IMR-90 (cell line): ENCODE measurements at regions not wholly inside any gene's neighbourhood (a gene's known extent, or its start where the extent isn't known, plus 50 kb on each side); places are given as distances from the start of the nearest gene placed in this dataset.

ENCODE experiments used
- BHLHE40 ChIP-seq: fragments of 150-350 bp; IDR thresholded peaks from 2 replicates; pipeline ENCODE4 v1.6.1; 2016; ENCODE audit warnings: mild to moderate bottlenecking, low read depth, low read length
- CHD1 ChIP-seq: IDR thresholded peaks from 2 replicates; pipeline ENCODE4 v1.6.1; 2012; ENCODE audit warnings: low read depth, low read length, improper control_type of control experiment
- MXI1 ChIP-seq: IDR thresholded peaks from 2 replicates; pipeline ENCODE4 v1.6.1; 2012; ENCODE audit warnings: low read depth, mild to moderate bottlenecking, low read length, moderate library complexity, borderline replicate concordance
- POLR2A ChIP-seq: IDR thresholded peaks from 2 replicates; pipeline ENCODE4 v1.6.1; 2012; ENCODE audit warnings: mild to moderate bottlenecking, low read depth, low read length
- RAD21 ChIP-seq: IDR thresholded peaks from 2 replicates; pipeline ENCODE4 v1.6.1; 2012; ENCODE audit warnings: low read length, improper control_type of control experiment
- RFX5 ChIP-seq: IDR thresholded peaks from 2 replicates; pipeline ENCODE4 v1.8.0; 2012; ENCODE audit warnings: low read depth, mild to moderate bottlenecking, low read length, moderate library complexity
- SMC3 ChIP-seq: fragments of 150-350 bp; IDR thresholded peaks from 2 replicates; pipeline ENCODE4 v1.6.1; 2016; ENCODE audit warnings: low read depth, mild to moderate bottlenecking, antibody characterized with exemption, low read length, moderate library complexity
- TF ChIP-seq, protein P1 (sequence below): conservative IDR thresholded peaks from 2 replicates; pipeline ENCODE4 v1.5.1; 2012; ENCODE audit warnings: mild to moderate bottlenecking, low read depth, low read length, improper control_type of control experiment
- TF ChIP-seq, protein P2 (sequence below): fragments of 150-350 bp; IDR thresholded peaks from 2 replicates; pipeline ENCODE4 v1.6.1; 2016; ENCODE audit warnings: low read depth, mild to moderate bottlenecking, low read length, moderate library complexity, borderline replicate concordance

DNA sequence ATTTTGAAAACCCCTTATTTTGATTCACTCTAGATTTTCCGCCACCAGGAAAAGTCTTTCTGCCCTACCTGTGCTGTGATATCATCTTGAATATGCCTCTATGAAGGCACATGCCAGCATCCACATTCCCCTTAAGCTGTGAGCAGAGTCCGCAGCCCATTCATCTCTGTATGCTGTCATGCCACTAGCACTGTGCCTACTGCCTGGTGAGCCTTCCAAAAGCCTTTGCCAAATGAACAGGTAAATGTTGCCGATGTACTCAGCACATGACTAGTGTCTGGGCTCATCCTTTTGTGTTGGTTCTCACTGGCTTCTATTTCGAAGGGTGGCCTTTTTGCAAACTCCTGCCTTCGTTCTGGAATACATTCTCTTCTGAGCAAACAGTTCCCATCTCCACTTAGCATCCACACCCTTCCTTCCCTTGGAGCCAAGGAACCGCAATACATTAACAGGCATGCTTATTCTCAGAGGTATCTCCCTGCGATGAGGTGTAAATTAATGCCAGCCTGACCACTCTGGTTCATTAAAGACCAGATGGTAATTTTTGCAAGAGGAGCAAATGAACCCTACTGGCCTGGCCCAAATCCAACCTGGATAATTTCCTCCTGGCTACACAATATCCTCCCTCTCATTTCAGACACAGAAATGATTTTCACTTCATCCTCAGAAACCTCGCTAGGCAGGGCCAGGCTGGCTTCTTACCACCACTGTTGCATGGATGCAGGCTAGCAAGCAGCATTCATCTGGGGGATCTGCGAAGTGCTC lies 339.7 kb upstream of the NFE2L3 start:
- TF ChIP-seq, protein P1, sequence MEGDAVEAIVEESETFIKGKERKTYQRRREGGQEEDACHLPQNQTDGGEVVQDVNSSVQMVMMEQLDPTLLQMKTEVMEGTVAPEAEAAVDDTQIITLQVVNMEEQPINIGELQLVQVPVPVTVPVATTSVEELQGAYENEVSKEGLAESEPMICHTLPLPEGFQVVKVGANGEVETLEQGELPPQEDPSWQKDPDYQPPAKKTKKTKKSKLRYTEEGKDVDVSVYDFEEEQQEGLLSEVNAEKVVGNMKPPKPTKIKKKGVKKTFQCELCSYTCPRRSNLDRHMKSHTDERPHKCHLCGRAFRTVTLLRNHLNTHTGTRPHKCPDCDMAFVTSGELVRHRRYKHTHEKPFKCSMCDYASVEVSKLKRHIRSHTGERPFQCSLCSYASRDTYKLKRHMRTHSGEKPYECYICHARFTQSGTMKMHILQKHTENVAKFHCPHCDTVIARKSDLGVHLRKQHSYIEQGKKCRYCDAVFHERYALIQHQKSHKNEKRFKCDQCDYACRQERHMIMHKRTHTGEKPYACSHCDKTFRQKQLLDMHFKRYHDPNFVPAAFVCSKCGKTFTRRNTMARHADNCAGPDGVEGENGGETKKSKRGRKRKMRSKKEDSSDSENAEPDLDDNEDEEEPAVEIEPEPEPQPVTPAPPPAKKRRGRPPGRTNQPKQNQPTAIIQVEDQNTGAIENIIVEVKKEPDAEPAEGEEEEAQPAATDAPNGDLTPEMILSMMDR = no peak
- TF ChIP-seq MXI1 = no peak
- TF ChIP-seq POLR2A = no peak
- TF ChIP-seq CHD1 = no peak
- no peak for TF ChIP-seq RAD21
- TF ChIP-seq SMC3 = no peak
- TF ChIP-seq BHLHE40 = no peak
- no peak for TF ChIP-seq RFX5
- TF ChIP-seq, protein P2, sequence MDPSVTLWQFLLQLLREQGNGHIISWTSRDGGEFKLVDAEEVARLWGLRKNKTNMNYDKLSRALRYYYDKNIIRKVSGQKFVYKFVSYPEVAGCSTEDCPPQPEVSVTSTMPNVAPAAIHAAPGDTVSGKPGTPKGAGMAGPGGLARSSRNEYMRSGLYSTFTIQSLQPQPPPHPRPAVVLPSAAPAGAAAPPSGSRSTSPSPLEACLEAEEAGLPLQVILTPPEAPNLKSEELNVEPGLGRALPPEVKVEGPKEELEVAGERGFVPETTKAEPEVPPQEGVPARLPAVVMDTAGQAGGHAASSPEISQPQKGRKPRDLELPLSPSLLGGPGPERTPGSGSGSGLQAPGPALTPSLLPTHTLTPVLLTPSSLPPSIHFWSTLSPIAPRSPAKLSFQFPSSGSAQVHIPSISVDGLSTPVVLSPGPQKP = no peak
